Ovary (tissue), 7 donors: ENCODE measurements at regions not wholly inside any gene's neighbourhood (a gene's known extent, or its start where the extent isn't known, plus 50 kb on each side); places are given as distances from the start of the nearest gene placed in this dataset.

Source experiments
- DNase-seq, 5 donors: peaks; one replicate each; pipeline ENCODE4 v3.0.0-alpha.2; 2019 to 2020
- H3K27ac ChIP-seq, 2 donors: fragments of 200-600 bp; one replicate each; pipeline versions ENCODE4 v1.5.1 to v1.8.0; 2019 to 2022
- H3K27me3 ChIP-seq: fragments of 200-600 bp; one replicate; pipeline ENCODE4 v1.8.0; 2022
- H3K36me3 ChIP-seq: fragments of 200-600 bp; sonication (generic); one replicate; pipeline ENCODE4 v1.5.1; 2019
- H3K4me1 ChIP-seq: one replicate; pipeline ENCODE4 v1.8.1; 2013; ENCODE audit warnings: mild to moderate bottlenecking, moderate library complexity; ENCODE audit not compliant: insufficient read depth
- H3K4me3 ChIP-seq: fragments of 200-600 bp; sonication (generic); one replicate; pipeline ENCODE4 v1.5.1; 2017
- H3K9me3 ChIP-seq, 2 donors: fragments of 200-600 bp in 1 of 2; sonication (generic) in 1 of 2; one replicate each; pipeline versions ENCODE4 v1.5.1 to v1.8.1; 2013 to 2019; ENCODE audit warnings: mild to moderate bottlenecking in 1 of 2, moderate library complexity in 1 of 2
- CTCF ChIP-seq, 3 donors: fragments of 450-650 bp in 2 of 3; fragments of 200-600 bp in 1 of 3; IDR thresholded peaks; one replicate each; pipeline versions ENCODE4 v1.5.1 to v1.8.0; 2016 to 2022; ENCODE audit warnings: antibody characterized with exemption in 3 of 3, mild to moderate bottlenecking in 1 of 3
- EP300 ChIP-seq: sonication (generic); formaldehyde crosslinking; IDR thresholded peaks from one replicate; pipeline ENCODE4 v1.6.1; 2017; ENCODE audit warnings: antibody characterized with exemption
- POLR2A ChIP-seq: fragments of 450-650 bp; IDR thresholded peaks from one replicate; pipeline ENCODE4 v1.6.1; 2017; ENCODE audit warnings: antibody characterized with exemption, mild to moderate bottlenecking, moderate library complexity
- WGBS, 3 donors: extraction: QIAGEN DNeasy Blood & Tissue Kit in 1 of 3; methylation state at CpG; one replicate each; pipeline versions ENCODE4 v1.1.5 to v1.1.7; 2013 to 2017; 5-methylcytosine and 5-hydroxymethylcytosine counted together
- intact Hi-C, 4 donors: fragments of 100-400 bp; cut with DNase I; formaldehyde crosslinking; loops; one replicate each; pipeline versions ENCODE4 v1.11.0 to v1.15.1; 2022 to 2023
- donor health status: DM: no; HTN: no; CAD: no; lungs with moderate emphysema.
- donor health status: DM: no; HTN: no; CAD: no.
- donor health status: Bipolar disorder and iron deficiency.
- donor health status: DM: no; HTN: no; CAD: no.
- donor health status: DM: yes; HTN: yes; CAD: no.

GRCh38 chr2:3962719-3963118 lies 259.3 kb downstream of the DCDC2C start:
- H3K4me3 ChIP-seq, result no peak overlapping the region
- H3K9me3 ChIP-seq, result no peaks in the 10 kb centered on the region
- H3K27ac ChIP-seq, result no peak overlapping the region
- 83 to 86% (median 84%) methylated on average over 5 of the region's 5 CpGs for WGBS, 3 donors
- H3K36me3 ChIP-seq, result no peaks in the 10 kb centered on the region
- no peaks in the 10 kb centered on the region for H3K27me3 ChIP-seq
- intact Hi-C loops, result no loop called here
- DNase-seq, result no peak
- TF ChIP-seq CTCF (IDR thresholded peaks at IDR 0.05), result no peak
- no peak for TF ChIP-seq EP300
- TF ChIP-seq POLR2A, result no peak
- no peaks in the 10 kb centered on the region for H3K4me1 ChIP-seq

GRCh38 chr2:3965211-3965610 lies 261.8 kb downstream of the DCDC2C start:
- Histone ChIP-seq H3K4me3 (no peak overlapping the region), H3K27ac (no peak overlapping the region), H3K27me3 (no peaks in the 10 kb centered on the region), H3K9me3 (no peaks in the 10 kb centered on the region), H3K36me3 (no peaks in the 10 kb centered on the region), H3K4me1 (no peaks in the 10 kb centered on the region)
- no peak for DNase-seq
- intact Hi-C loops, result no loop called here
- WGBS, 3 donors, result 80 to 87% (median 85%) methylated on average over 10 of the region's 10 CpGs
- TF ChIP-seq CTCF (IDR thresholded peaks at IDR 0.05) (no peak), EP300 (no peak), POLR2A (no peak)

GRCh38 chr2:3965953-3966352 lies 262.6 kb downstream of the DCDC2C start:
- intact Hi-C loops, result no loop called here
- 79 to 84% (median 80%) methylated on average over 5 of the region's 5 CpGs for WGBS, 3 donors
- no peak for DNase-seq

GRCh38 chr2:3966470-3966869 lies 263.1 kb downstream of the DCDC2C start:
- Histone ChIP-seq H3K27me3 (no peaks in the 10 kb centered on the region), H3K9me3 (no peaks in the 10 kb centered on the region), H3K4me1 (no peaks in the 10 kb centered on the region), H3K36me3 (no peaks in the 10 kb centered on the region), H3K27ac (no peak overlapping the region), H3K4me3 (no peak overlapping the region)
- 87 to 92% (median 91%) methylated on average over 5 of the region's 5 CpGs for WGBS, 3 donors
- DNase-seq, result no peak
- no peak for TF ChIP-seq POLR2A
- no peak for TF ChIP-seq EP300
- TF ChIP-seq CTCF (IDR thresholded peaks at IDR 0.05), result no peak
- intact Hi-C loops, result no loop called here

More at GRCh38 chr2:3965953-3966352, 262.6 kb downstream of the DCDC2C start:
- Histone ChIP-seq H3K9me3 (no peaks in the 10 kb centered on the region), H3K4me1 (no peaks in the 10 kb centered on the region), H3K36me3 (no peaks in the 10 kb centered on the region), H3K27me3 (no peaks in the 10 kb centered on the region), H3K27ac (no peak overlapping the region), H3K4me3 (no peak overlapping the region)
- TF ChIP-seq POLR2A, result no peak
- TF ChIP-seq CTCF (IDR thresholded peaks at IDR 0.05), result no peak
- no peak for TF ChIP-seq EP300

- Histone ChIP-seq H3K27me3 (no peaks in the 10 kb centered on the region), H3K27ac (no peak overlapping the region), H3K4me1 (no peaks in the 10 kb centered on the region), H3K36me3 (no peaks in the 10 kb centered on the region), H3K9me3 (no peaks in the 10 kb centered on the region), H3K4me3 (no peak overlapping the region)
- no peak for DNase-seq
- 24 to 35% (median 29%) methylated on average over 6 of the region's 6 CpGs for WGBS, 3 donors
- intact Hi-C loops, result no loop called here
- TF ChIP-seq POLR2A (no peak), CTCF (IDR thresholded peaks at IDR 0.05) (no peak), EP300 (no peak)
Measured at GRCh38 chr2:3968736-3969135, 265.4 kb downstream of the DCDC2C start.
